GM23338 (cell line): ENCODE measurements at regions not wholly inside any gene's neighbourhood (a gene's known extent, or its start where the extent isn't known, plus 50 kb on each side); places are given as distances from the start of the nearest gene placed in this dataset.

Experiments
- ATAC-seq: fragments of 200-7000 bp; cut with Tn5 transposase; 3 replicates; pipeline ENCODE4 v1.9.1; 2020
- DNase-seq: peaks from one replicate; pipeline ENCODE4 v3.0.0-alpha.2; 2015; ENCODE audit warnings: low spot score
- H2AFZ ChIP-seq: fragments of 200-600 bp; sonication (generic); 2 replicates; pipeline ENCODE4 v1.8.0; 2016; ENCODE audit warnings: antibody characterized with exemption, mild to moderate bottlenecking, moderate library complexity
- H3F3A ChIP-seq: fragments of 200-600 bp; sonication (generic); replicated peaks from 2 replicates; pipeline ENCODE4 v1.8.0; 2017; ENCODE audit warnings: antibody characterized with exemption, mixed run types, low read depth
- H3K27ac ChIP-seq: fragments of 200-600 bp; sonication (generic); 2 replicates; pipeline ENCODE4 v1.6.1; 2016; ENCODE audit warnings: low read depth
- H3K27me3 ChIP-seq: fragments of 200-600 bp; sonication (generic); 2 replicates; pipeline ENCODE4 v1.8.0; 2016; ENCODE audit warnings: mild to moderate bottlenecking, mixed run types, moderate library complexity; ENCODE audit not compliant: insufficient read depth
- H3K36me3 ChIP-seq: fragments of 200-600 bp; sonication (generic); 2 replicates; pipeline ENCODE4 v1.8.0; 2016; ENCODE audit warnings: mild to moderate bottlenecking; ENCODE audit not compliant: insufficient read depth
- H3K4me1 ChIP-seq: fragments of 200-600 bp; sonication (generic); 2 replicates; pipeline ENCODE4 v1.8.0; 2016; ENCODE audit warnings: mild to moderate bottlenecking, moderate library complexity; ENCODE audit not compliant: insufficient read depth
- H3K4me2 ChIP-seq: fragments of 200-600 bp; sonication (generic); 2 replicates; pipeline ENCODE4 v1.7.1; 2017; ENCODE audit warnings: mixed run types
- H3K4me3 ChIP-seq: fragments of 200-600 bp; sonication (generic); 2 replicates; pipeline ENCODE4 v1.6.1; 2016; ENCODE audit warnings: mixed run types
- H3K79me2 ChIP-seq: fragments of 200-600 bp; sonication (generic); replicated peaks from 2 replicates; pipeline ENCODE4 v1.8.0; 2017; ENCODE audit warnings: mild to moderate bottlenecking; ENCODE audit not compliant: insufficient read depth
- H3K9me2 ChIP-seq: fragments of 200-600 bp; sonication (generic); 2 replicates; pipeline ENCODE4 v1.8.0; 2017; ENCODE audit not compliant: insufficient read depth
- H4K20me1 ChIP-seq: fragments of 200-600 bp; sonication (generic); replicated peaks from 2 replicates; pipeline ENCODE4 v1.8.0; 2017; ENCODE audit warnings: mild to moderate bottlenecking; ENCODE audit not compliant: insufficient read depth
- H3K27ac Mint-ChIP-seq: 2 replicates; pipeline ENCODE4 v1.8.0; 2020; ENCODE audit warnings: inconsistent platforms, mild to moderate bottlenecking, moderate library complexity, mixed read lengths
- H3K27me3 Mint-ChIP-seq: 3 replicates; pipeline ENCODE4 v1.8.0; 2022; ENCODE audit warnings: low read depth, mild to moderate bottlenecking, moderate library complexity, mixed read lengths, inconsistent platforms; ENCODE audit not compliant: insufficient read depth, poor library complexity
- H3K36me3 Mint-ChIP-seq: 3 replicates; pipeline ENCODE4 v1.8.0; 2021; ENCODE audit warnings: low read depth, mild to moderate bottlenecking, inconsistent platforms, moderate library complexity, mixed read lengths
- H3K4me1 Mint-ChIP-seq: 3 replicates; pipeline ENCODE4 v1.8.0; 2020; ENCODE audit warnings: mild to moderate bottlenecking, inconsistent platforms, mixed read lengths
- H3K4me3 Mint-ChIP-seq: 3 replicates; pipeline ENCODE4 v1.8.0; 2021; ENCODE audit warnings: moderate library complexity, mild to moderate bottlenecking, inconsistent platforms, mixed read lengths
- H3K9me3 Mint-ChIP-seq: 3 replicates; pipeline ENCODE4 v1.8.0; 2020; ENCODE audit warnings: moderate library complexity, mild to moderate bottlenecking, inconsistent platforms, mixed read lengths
- CREB1 ChIP-seq: fragments of 250-450 bp; sonication (Bioruptor Pico); IDR thresholded peaks from 2 replicates; pipeline ENCODE4 v1.5.0; 2020; ENCODE audit warnings: low read depth, mild to moderate bottlenecking, moderate library complexity
- ETS1 ChIP-seq: IDR thresholded peaks from 2 replicates; pipeline ENCODE4 v1.6.1; 2016; ENCODE audit warnings: antibody characterized with exemption
- JUNB ChIP-seq: IDR thresholded peaks from one replicate; pipeline ENCODE4 v1.6.1; 2016; ENCODE audit warnings: antibody characterized with exemption; ENCODE audit not compliant: unreplicated experiment
- POLR2AphosphoS5 ChIP-seq: IDR thresholded peaks from 2 replicates; pipeline ENCODE4 v1.6.1; 2016; ENCODE audit warnings: antibody characterized with exemption, low read depth
- REST ChIP-seq: IDR thresholded peaks from one replicate; pipeline ENCODE4 v1.6.1; 2018; ENCODE audit warnings: antibody characterized with exemption; ENCODE audit not compliant: unreplicated experiment
- STAT1 ChIP-seq: IDR thresholded peaks from one replicate; pipeline ENCODE4 v1.6.1; 2016; ENCODE audit warnings: antibody characterized with exemption; ENCODE audit not compliant: unreplicated experiment
- ZNF114 ChIP-seq: fragments of 250-450 bp; sonication (Bioruptor Pico); IDR thresholded peaks from 2 replicates; pipeline ENCODE4 v1.5.0; 2020; ENCODE audit warnings: mild to moderate bottlenecking, moderate library complexity
- ZNF331 ChIP-seq: fragments of 250-450 bp; sonication (Bioruptor Pico); IDR thresholded peaks from 2 replicates; pipeline ENCODE4 v1.5.0; 2020; ENCODE audit warnings: low read depth, mild to moderate bottlenecking, moderate library complexity
- ZNF462 ChIP-seq: fragments of 250-450 bp; sonication (Bioruptor Pico); IDR thresholded peaks from 2 replicates; pipeline ENCODE4 v1.5.0; 2020; ENCODE audit warnings: mild to moderate bottlenecking, moderate library complexity

- H4K20me1 ChIP-seq = no peaks in the 10 kb centered on the region
- H3K27ac ChIP-seq = no peak overlapping the region
- no peaks in the 10 kb centered on the region for H3K79me2 ChIP-seq
- H3K36me3 ChIP-seq = no peaks in the 10 kb centered on the region
- H3K4me2 ChIP-seq = no peak overlapping the region
- ATAC-seq (no peak), DNase-seq (no peak)
- H3K4me1 Mint-ChIP-seq = peaks cover 28% of the 10 kb centered on the region
- H3K9me3 Mint-ChIP-seq = no peaks in the 10 kb centered on the region
- peaks cover 2% of the 10 kb centered on the region for H3K27me3 Mint-ChIP-seq
- no peaks in the 10 kb centered on the region for H3K36me3 Mint-ChIP-seq
- no peak overlapping the region for H3K4me3 ChIP-seq
- H3K27me3 ChIP-seq = no peaks in the 10 kb centered on the region
- no peak overlapping the region for H3K27ac Mint-ChIP-seq
- H3K4me1 ChIP-seq = peaks cover 25% of the 10 kb centered on the region
- TF ChIP-seq REST = no peak
- no peak for TF ChIP-seq ZNF114 (CRISPR knock-in tag)
- no peak for TF ChIP-seq POLR2AphosphoS5
- no peak for TF ChIP-seq STAT1
- no peak for TF ChIP-seq ETS1
- no peak for TF ChIP-seq JUNB
- no peak for TF ChIP-seq ZNF462 (CRISPR knock-in tag)
- no peak for TF ChIP-seq CREB1 (CRISPR knock-in tag)
- TF ChIP-seq ZNF331 = no peak
- no peak overlapping the region for H3K4me3 Mint-ChIP-seq
- no peaks in the 10 kb centered on the region for H3F3A ChIP-seq
- no peak overlapping the region for H2AFZ ChIP-seq
- 0 out of 2 replicates have a peak, but pooled peaks cover 6% of the 10 kb centered on the region for H3K9me2 ChIP-seq
Measured at GRCh38 chr3:113110267-113110666, 101.1 kb upstream of the BOC start.
